Common myeloid progenitor, CD34-positive (primary cell): ENCODE measurements at regions not wholly inside any gene's neighbourhood (a gene's known extent, or its start where the extent isn't known, plus 50 kb on each side); places are given as distances from the start of the nearest gene placed in this dataset.

Source experiments
- CTCF ChIA-PET: fragments of 350-600 bp; sonication (Branson Sonifier 250); formaldehyde crosslinking; loops from one replicate; lab custom pipeline; 2021; ENCODE audit warnings: antibody characterized with exemption; lab: Charles Lee
- POLR2A ChIA-PET: fragments of 350-600 bp; sonication (Branson Sonifier 250); formaldehyde crosslinking; loops from one replicate; lab custom pipeline; 2021; ENCODE audit warnings: antibody characterized with exemption; lab: Charles Lee
- DNase-seq, 3 donors: peaks; one replicate each; pipeline versions ENCODE4 v3.0.0 to v3.0.0-alpha.2; 2013
- H3K27ac ChIP-seq, 2 experiments: 1 replicate in 1 of 2; 2 replicates in 1 of 2; pipeline ENCODE4 v1.7.0; 2013; ENCODE audit warnings: inconsistent platforms in 2 of 2, low read length in 2 of 2, mild to moderate bottlenecking in 2 of 2, low read depth in 1 of 2, moderate library complexity in 1 of 2; ENCODE audit not compliant: severe bottlenecking in 2 of 2, insufficient read depth in 1 of 2, poor library complexity in 1 of 2
- H3K27me3 ChIP-seq, 5 experiments: replicated peaks in 2 of 5; 1 replicate in 3 of 5; 2 replicates in 2 of 5; pipeline versions ENCODE4 v1.6.1 to v1.7.0; 2013; ENCODE audit warnings: low read length in 4 of 5, mild to moderate bottlenecking in 2 of 5, moderate library complexity in 2 of 5, inconsistent platforms in 1 of 5; ENCODE audit not compliant: insufficient read depth in 5 of 5, control insufficient read depth in 4 of 5
- H3K36me3 ChIP-seq, 4 experiments: 1 replicate in 2 of 4; 2 replicates in 2 of 4; pipeline versions ENCODE4 v1.6.1 to v1.7.0; 2013; ENCODE audit warnings: low read length in 3 of 4, control low read depth in 1 of 4, mild to moderate bottlenecking in 1 of 4; ENCODE audit not compliant: control insufficient read depth in 4 of 4, insufficient read depth in 4 of 4
- H3K4me1 ChIP-seq, 4 experiments: 1 replicate in 3 of 4; 2 replicates in 1 of 4; pipeline versions ENCODE4 v1.6.1 to v1.7.1; 2013; ENCODE audit warnings: low read length in 3 of 4, mild to moderate bottlenecking in 3 of 4, control low read depth in 1 of 4, inconsistent platforms in 1 of 4, moderate library complexity in 1 of 4; ENCODE audit not compliant: control insufficient read depth in 4 of 4, insufficient read depth in 4 of 4; ENCODE audit errors: control extremely low read depth in 1 of 4
- H3K4me3 ChIP-seq, 7 experiments: 1 replicate in 4 of 7; 2 replicates in 3 of 7; pipeline versions ENCODE4 v1.5.1 to v1.7.0; 2013; ENCODE audit warnings: mild to moderate bottlenecking in 7 of 7, low read length in 6 of 7, moderate library complexity in 6 of 7, inconsistent platforms in 2 of 7, low read depth in 2 of 7, control low read depth in 1 of 7; ENCODE audit not compliant: insufficient read depth in 4 of 7, control insufficient read depth in 1 of 7; ENCODE audit errors: extremely low read depth in 1 of 7
- H3K9me3 ChIP-seq, 5 experiments: 1 replicate in 4 of 5; 2 replicates in 1 of 5; pipeline versions ENCODE4 v1.6.1 to v1.7.1; 2013; ENCODE audit warnings: low read length in 4 of 5, mild to moderate bottlenecking in 2 of 5, inconsistent platforms in 1 of 5, low read depth in 1 of 5, moderate library complexity in 1 of 5; ENCODE audit not compliant: control insufficient read depth in 4 of 5, insufficient read depth in 2 of 5; ENCODE audit errors: control extremely low read depth in 1 of 5
- WGBS: methylation state at CpG from one replicate; pipeline ENCODE4 v1.1.5; 2013; ENCODE audit not compliant: insufficient coverage; 5-methylcytosine and 5-hydroxymethylcytosine counted together

DNA sequence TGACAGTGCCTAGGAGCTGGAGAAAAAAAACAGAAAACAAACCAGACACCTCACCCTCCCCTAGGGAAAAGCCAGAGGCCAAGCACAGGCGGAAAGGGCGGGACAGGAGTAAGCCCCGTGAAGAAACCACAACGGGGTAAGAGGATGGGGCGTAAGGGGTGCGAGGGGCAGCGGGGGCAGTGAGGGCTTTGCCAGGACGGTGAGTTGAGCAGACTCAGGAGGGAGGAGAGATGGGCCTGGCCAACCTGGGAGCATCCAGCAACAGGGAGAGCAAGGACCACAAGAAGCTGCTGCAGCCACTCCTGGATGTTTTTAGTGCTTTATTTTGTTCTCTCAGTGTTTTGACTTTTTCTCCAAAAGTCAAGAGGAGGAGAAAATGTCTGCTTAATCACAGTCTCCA is 114.1 kb upstream of the SOX1 start:
- ChIA-PET CTCF (no interaction called here), POLR2A (no interaction called here)
- H3K9me3 ChIP-seq: peaks cover 2 to 14% (median 4%) of the 10 kb centered on the region in 5 experiments
- H3K36me3 ChIP-seq: no peaks in the 10 kb centered on the region
- WGBS: no CpG with 5 or more reads among the region's 8 CpGs
- H3K4me1 ChIP-seq: no peaks in the 10 kb centered on the region
- no peak overlapping the region for H3K27ac ChIP-seq
- no peak overlapping the region for H3K4me3 ChIP-seq
- peaks cover 0 to 5% (median 0%) of the 10 kb centered on the region in 5 experiments for H3K27me3 ChIP-seq
- DNase-seq: no peak

DNA sequence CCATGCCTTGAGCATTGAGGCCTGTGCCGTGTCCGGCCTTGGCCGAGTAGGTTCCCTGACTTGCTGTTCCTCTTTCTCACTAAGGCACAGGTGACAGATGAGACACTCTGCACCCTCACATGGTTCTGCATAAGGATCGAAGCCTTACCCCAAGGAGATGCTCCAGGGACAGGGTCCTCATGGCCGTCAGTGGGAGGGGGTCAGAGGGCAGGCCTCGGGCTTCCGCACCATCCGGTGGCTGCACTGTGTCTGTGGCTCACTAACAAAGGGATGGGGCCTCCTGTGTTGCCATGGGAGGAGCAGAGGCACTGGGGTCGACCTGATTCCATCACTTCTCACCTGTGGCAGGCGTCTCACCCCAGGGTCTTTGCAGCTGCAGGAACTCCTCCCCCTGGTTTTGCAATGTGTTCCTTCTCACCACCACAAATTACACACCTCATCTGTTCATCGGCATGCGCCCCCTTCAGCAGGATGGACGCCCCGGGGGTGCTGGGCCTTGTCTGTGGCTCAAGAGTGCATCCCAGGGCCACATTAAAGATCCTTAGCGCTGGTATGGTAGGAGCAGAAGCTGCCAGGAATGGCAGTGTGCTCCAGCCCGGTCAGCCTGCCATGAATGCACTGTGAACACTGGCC is 113.3 kb upstream of the SOX1 start:
- CTCF ChIA-PET: no interaction called here

DNA sequence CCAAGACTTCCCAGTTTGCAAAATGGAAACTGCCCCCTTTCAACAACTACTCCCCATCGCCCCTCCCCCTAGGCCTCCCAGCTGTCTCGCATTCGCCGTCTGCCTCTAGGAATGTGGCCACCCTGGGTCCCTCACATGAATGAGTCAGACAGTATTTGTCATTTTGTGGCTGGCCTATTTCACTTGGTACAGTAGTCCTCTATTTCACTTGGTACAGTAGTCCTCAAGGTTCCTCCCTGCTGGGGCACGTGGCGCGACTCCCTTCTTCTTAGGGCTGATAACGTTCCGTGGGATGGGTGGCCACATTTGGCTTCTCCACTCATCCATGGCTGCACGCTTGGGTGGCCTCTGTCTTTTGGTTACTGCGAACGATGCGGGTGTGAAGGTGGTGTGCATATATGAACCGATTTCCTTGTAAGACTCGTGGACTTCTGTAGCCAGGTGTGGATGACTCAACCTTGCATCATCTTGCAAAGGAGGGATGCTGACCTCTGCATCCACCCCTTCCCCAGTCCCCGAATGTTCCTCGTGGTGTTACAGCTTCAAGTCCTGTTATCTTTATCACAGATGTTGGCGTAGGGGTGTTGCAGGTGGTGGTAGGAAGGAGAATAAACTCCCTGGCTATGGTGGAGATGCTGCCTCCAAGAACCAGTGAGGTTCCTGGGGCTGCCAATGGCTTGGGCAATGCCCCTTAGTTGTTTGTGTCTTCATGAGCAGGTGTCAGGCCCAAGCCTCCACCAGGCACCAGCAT is 112.1 kb upstream of the SOX1 start:
- WGBS: 90% methylated on average over 9 of the region's 18 CpGs

More for the DNA sequence above, 113.3 kb upstream of the SOX1 start:
- H3K27me3 ChIP-seq: peaks cover 0 to 5% (median 0%) of the 10 kb centered on the region in 5 experiments
- POLR2A ChIA-PET: no interaction called here
- no peak overlapping the region for H3K4me3 ChIP-seq
- no peak for DNase-seq
- no peak overlapping the region for H3K27ac ChIP-seq
- no peaks in the 10 kb centered on the region for H3K4me1 ChIP-seq
- WGBS: 90% methylated on average over 16 of the region's 16 CpGs
- no peaks in the 10 kb centered on the region for H3K36me3 ChIP-seq
- peaks cover 2 to 14% (median 4%) of the 10 kb centered on the region in 5 experiments for H3K9me3 ChIP-seq

DNA sequence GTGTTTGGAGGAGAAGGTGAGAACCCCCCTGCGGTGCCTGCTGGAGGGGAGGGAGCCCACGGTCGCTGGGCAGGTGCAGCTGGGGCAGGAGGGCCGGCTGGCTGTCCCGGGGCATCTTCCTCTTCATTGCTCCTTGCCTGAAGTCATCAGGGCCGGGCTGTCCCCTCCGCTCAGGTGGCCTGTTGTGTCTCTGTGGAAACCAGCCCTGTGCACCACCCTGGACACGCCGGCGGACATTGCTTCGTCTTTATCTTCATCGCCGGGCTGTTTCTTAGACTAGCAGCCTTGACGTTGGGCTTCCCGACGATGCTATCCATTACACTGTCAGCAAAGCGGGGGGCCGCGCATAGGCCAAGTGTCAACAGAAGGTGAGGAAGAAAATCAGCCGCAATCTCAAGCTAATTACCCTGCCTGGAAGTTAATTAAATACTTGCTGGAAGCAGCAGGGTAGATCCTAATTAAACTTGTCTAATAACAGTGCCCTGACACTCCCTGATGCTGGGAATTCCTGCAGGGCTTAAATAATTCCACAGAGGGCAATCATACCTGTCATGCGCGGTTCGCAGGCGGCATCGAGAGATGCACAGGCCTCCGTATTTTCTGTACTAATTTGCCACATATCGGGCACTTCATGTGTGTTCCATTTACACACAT is 111.4 kb upstream of the SOX1 start:
- Histone ChIP-seq H3K27me3 (peaks cover 0 to 5% (median 0%) of the 10 kb centered on the region in 5 experiments), H3K4me1 (no peaks in the 10 kb centered on the region), H3K27ac (no peak overlapping the region), H3K9me3 (peaks cover 2 to 9% (median 4%) of the 10 kb centered on the region in 5 experiments), H3K36me3 (no peaks in the 10 kb centered on the region), H3K4me3 (no peak overlapping the region)
- DNase-seq: no peak
- ChIA-PET POLR2A (no interaction called here), CTCF (no interaction called here)
- 87% methylated on average over 26 of the region's 27 CpGs for WGBS

More for the DNA sequence above, 112.1 kb upstream of the SOX1 start:
- ChIA-PET POLR2A (no interaction called here), CTCF (no interaction called here)
- Histone ChIP-seq H3K36me3 (no peaks in the 10 kb centered on the region), H3K4me1 (no peaks in the 10 kb centered on the region), H3K27ac (no peak overlapping the region), H3K9me3 (peaks cover 2 to 12% (median 4%) of the 10 kb centered on the region in 5 experiments), H3K27me3 (peaks cover 0 to 5% (median 0%) of the 10 kb centered on the region in 5 experiments), H3K4me3 (no peak overlapping the region)
- DNase-seq: no peak

DNA sequence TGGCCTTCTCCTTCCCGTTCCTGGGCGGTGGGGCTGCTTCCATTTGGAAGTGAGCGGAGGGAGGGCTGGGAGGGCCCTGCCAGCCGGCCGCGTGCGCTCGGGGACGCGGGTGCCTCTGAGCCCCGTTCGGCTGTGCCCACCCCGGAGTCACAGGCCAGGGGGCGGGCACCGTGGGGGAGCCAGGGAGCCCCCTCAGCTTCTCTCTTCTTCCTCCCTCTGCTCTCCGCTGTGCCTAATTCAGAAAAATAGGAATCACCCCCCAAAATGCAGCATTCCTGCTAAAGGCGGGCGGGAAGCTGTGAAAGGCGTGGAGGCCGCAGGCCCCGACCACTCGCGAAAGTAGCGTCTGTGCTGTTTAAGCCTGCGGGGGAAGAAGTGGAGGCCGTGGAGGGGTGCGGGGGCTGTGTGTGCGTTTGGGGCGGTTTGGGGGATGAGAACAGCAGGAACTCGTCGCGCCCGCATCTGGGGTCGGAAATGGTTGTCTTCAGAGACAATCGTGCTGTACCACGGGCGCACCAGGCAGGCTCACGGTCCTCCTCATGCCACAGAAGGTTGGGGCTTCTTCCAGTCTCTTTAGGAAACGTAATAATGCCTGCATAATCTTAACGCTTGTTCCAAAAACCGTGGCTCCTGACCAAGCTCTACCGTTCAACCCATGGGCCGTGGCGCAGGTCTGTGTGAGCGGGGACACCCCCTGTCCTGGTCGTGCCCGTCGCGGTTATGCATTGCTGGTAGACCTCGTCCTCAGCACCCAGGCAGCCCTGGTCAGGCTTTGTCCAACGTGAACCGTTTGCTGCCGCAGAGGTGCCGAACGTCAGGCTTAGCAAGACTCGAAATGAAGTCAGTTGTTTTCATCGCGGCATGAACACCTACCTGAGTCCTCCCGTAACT is 110.4 kb upstream of the SOX1 start:
- ChIA-PET POLR2A (no interaction called here), CTCF (no interaction called here)
- WGBS: 90% methylated on average over 45 of the region's 59 CpGs
- H3K4me3 ChIP-seq: no peak overlapping the region
- peaks cover 0 to 5% (median 0%) of the 10 kb centered on the region in 5 experiments for H3K27me3 ChIP-seq
- H3K27ac ChIP-seq: no peak overlapping the region
- H3K36me3 ChIP-seq: no peaks in the 10 kb centered on the region
- no peaks in the 10 kb centered on the region for H3K4me1 ChIP-seq
- DNase-seq: no peak
- peaks cover 0 to 1% (median 0%) of the 10 kb centered on the region in 5 experiments for H3K9me3 ChIP-seq

DNA sequence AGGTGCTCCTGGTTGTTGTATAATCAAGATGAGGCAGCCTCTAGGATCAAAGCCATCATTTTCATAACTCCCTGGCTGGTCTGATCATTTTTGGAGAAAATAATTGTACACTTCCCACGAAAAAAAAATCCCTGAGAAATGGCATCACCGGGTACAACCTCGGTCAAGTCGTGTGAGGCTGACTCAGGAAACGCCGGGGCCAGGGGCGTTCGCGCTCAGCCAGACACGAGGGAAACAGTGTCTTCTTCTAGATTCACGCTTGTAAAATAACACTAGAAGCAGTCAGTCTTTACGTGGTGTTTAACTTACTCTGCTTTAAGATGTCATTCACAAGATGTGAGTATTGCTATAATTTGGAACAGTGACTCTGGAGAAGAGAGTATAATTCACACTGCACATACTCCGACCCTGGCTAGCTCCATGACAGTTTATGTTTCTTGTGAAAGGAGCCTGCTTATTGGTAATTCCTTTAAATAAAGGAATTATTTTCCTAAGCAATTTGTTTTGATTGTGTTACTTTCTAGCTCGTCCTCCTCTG is 109.0 kb upstream of the SOX1 start:
- no peaks in the 10 kb centered on the region for H3K36me3 ChIP-seq
- H3K9me3 ChIP-seq: no peaks in the 10 kb centered on the region
- no peak for DNase-seq
- no peak overlapping the region for H3K4me3 ChIP-seq
- H3K27me3 ChIP-seq: peaks cover 0 to 5% (median 0%) of the 10 kb centered on the region in 5 experiments
- 82% methylated on average over 13 of the region's 14 CpGs for WGBS
- no peak overlapping the region for H3K27ac ChIP-seq
- no peaks in the 10 kb centered on the region for H3K4me1 ChIP-seq
- ChIA-PET CTCF (no interaction called here), POLR2A (no interaction called here)
